ENCODE measurements at regions not wholly inside any gene's neighbourhood (a gene's known extent, or its start where the extent isn't known, plus 50 kb on each side); places are given as distances from the start of the nearest gene placed in this dataset.

DNA sequence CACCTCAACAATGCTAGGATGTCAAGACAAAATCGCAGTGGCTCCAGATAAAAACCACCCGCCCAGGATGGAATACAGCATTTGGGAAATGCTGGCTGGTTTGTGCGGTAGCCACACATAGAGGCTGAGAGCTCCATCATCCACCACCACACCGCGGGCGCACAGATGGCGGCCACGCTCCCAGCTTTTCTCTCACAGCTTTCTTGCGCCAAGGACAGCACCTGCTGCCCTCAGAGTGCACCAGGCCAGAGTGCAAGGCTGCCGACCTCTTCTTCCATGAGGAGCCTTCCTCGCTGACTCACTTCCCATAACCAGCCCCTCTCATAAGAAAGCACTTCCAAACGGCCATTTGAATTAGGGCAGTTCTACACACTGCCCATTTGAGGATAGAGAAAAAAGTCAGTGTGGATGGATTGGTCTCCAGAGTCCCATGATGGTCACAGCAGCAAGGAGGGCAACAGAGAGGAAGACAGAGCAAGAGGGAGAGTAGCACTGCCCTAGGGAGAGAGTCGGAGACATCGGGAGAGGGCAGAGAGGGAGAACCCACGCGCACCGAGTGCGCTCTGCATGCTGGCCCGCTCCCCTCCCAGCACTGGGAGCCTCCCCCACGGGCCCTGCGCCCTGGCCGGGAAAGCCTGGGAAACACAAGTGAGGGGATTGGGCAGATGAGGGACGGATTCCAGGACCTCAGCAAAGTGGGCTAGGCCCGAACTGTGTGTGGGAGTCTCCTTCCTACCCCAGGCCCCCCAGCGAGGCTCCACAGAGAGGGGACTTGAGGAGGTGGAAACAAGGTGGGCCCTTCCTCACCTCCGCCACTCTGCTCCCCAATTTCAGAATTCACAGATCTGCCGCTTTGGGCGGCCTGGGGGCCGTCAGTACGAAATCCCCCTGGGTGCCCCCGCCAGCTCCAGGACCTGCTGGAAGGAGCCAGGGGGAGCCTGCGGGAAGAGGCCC is 156.9 kb downstream of the USP12 start:
- TF ChIP-seq, protein P1, sequence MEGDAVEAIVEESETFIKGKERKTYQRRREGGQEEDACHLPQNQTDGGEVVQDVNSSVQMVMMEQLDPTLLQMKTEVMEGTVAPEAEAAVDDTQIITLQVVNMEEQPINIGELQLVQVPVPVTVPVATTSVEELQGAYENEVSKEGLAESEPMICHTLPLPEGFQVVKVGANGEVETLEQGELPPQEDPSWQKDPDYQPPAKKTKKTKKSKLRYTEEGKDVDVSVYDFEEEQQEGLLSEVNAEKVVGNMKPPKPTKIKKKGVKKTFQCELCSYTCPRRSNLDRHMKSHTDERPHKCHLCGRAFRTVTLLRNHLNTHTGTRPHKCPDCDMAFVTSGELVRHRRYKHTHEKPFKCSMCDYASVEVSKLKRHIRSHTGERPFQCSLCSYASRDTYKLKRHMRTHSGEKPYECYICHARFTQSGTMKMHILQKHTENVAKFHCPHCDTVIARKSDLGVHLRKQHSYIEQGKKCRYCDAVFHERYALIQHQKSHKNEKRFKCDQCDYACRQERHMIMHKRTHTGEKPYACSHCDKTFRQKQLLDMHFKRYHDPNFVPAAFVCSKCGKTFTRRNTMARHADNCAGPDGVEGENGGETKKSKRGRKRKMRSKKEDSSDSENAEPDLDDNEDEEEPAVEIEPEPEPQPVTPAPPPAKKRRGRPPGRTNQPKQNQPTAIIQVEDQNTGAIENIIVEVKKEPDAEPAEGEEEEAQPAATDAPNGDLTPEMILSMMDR (IDR thresholded peaks at IDR 0.05; ENCODE audit: low read depth, low read length, missing control alignments), result no peak
- no peak overlapping the region for H3K4me3 ChIP-seq (ENCODE audit: low read depth, low read length)
- no peak for DNase-seq (ENCODE audit: low read depth)

DNA sequence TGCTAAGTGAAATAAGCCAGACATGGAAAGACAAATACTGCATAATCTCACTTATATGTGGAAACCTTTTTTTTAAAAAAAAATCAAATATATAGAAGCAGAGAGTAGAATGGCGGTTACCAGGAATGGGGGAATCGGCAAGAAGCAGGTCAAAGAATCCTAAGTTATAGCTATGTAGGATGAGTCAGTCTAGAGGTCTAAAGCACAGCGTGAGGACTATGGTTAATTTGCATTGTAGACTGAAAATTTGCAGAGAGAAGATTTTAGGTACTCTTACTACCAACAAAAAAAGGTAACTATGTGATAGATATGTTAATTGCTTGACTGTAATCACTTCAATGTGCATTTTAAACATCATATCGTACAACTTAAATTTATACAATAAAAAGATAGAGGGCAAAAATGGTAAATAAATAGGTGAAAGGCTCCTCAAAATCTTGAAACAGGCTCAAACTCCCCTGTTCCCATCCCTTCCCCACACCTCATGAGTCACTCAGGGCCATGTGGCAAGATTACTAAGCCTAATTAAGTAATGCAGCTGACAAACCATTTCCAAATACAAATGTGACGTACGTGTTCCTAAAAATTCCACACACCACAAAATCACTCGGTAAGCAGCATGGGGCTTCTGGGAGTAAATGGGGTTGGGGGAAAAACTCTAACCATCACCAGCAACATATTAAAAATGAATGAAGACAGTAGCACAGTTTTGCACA is 159.0 kb downstream of the USP12 start:
- no peak for DNase-seq (ENCODE audit: low read depth)
- TF ChIP-seq, protein P1 (IDR thresholded peaks at IDR 0.05; ENCODE audit: low read depth, low read length, missing control alignments), result no peak
- H3K4me3 ChIP-seq (ENCODE audit: low read depth, low read length), result no peak overlapping the region

DNA sequence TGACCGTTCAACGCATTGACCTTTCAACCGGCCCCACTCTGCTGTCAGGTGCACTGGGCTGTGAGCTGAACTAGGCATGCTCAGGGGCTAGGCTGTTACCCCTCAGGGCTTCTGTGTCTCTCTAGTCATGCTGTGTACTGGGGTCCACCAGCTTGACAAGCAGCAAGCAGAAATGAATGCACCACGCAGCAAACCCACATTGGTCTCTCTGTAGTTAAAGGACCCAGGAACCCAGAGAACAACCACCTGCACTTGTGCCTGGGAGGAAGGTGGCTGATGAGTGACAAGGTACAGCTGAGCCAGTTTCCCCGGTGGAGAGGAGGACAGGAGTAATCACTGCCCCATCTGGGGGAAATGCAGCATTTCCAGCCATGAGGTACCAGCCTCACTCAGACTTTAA is 159.9 kb downstream of the USP12 start:
- DNase-seq (ENCODE audit: low read depth), result no peak
- TF ChIP-seq, protein P1 (IDR thresholded peaks at IDR 0.05; ENCODE audit: low read depth, low read length, missing control alignments), result no peak
- H3K4me3 ChIP-seq (ENCODE audit: low read depth, low read length), result no peak overlapping the region

DNA sequence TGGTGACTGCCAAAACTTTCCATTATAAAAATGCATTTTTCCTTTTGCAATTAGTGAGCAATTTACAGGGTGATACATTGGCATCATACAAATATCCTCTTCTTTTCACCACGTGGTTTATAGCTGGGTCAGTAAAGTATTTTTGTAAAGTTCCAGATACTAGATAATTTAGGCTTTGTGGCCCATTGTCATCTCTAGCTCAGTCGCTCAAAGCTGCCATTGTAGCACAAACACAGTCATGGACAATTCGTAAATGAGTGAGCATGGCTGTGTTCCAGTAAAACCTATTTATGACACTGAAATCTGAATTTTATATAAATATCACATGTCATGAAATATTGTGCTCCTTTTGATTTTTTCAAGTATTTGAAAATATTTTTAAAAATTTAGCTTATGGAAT is 162.9 kb downstream of the USP12 start:
- no peak for DNase-seq (ENCODE audit: low read depth)
- no peak overlapping the region for H3K4me3 ChIP-seq (ENCODE audit: low read depth, low read length)
- TF ChIP-seq, protein P1 (IDR thresholded peaks at IDR 0.05; ENCODE audit: low read depth, low read length, missing control alignments), result no peak

DNA sequence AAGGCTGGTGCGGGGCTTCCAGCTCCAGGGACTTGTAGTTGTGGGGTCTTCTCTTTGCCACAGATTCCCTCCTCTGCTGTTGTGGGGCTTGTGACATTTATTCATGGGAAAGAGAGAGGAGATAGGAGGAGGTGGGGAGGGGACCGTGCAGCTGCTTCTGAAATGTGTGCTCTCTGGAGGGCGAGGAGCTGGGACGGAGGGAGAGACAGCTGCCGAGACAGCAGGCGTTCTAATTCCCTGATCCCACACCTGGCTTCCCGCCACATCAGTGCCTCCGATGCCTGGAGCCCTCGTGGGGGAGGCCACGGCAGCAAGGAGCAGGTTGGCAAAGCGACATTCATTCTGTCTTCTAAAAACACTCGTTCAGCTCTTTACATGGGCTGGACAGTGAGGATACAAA is 164.4 kb downstream of the USP12 start:
- no peak overlapping the region for H3K4me3 ChIP-seq (ENCODE audit: low read depth, low read length)
- TF ChIP-seq, protein P1 (IDR thresholded peaks at IDR 0.05; ENCODE audit: low read depth, low read length, missing control alignments), result no peak
- DNase-seq (ENCODE audit: low read depth), result no peak

DNA sequence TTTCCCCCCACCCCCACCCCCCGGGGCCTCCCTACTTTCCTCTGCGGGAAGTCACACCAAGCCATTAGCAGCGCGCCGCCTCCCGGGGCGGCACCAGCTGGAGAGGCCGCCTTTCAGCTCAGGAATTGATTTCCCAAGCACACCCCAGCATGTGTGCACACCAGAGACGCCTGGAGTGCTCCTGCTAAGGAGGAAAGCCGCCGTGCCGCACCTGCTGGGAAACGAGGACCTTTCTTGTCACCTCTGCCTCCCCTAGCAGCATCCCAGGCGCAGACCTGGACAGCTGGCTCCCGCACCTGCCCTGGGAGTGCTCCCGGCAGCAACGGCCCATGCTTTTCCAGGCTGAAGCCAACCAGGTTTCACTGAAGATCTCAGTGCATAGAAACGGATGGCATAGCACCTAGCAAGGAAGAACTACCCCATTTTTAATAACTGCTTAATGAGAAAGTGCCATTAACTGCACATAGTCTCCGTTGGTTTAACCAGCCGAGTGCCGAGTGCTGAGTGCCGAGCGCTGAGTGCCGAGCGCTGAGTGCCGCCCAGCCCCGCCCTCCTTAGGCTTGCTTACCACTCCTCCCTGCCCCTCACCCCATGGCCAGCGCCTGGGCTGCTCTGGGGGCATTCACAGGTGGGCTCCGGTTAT is 165.0 kb downstream of the USP12 start:
- no peak for DNase-seq (ENCODE audit: low read depth)
- H3K4me3 ChIP-seq (ENCODE audit: low read depth, low read length), result no peak overlapping the region
- TF ChIP-seq, protein P1 (IDR thresholded peaks at IDR 0.05; ENCODE audit: low read depth, low read length, missing control alignments), result no peak
